ENCODE measurements at regions not wholly inside any gene's neighbourhood (a gene's known extent, or its start where the extent isn't known, plus 50 kb on each side); places are given as distances from the start of the nearest gene placed in this dataset.

DNA sequence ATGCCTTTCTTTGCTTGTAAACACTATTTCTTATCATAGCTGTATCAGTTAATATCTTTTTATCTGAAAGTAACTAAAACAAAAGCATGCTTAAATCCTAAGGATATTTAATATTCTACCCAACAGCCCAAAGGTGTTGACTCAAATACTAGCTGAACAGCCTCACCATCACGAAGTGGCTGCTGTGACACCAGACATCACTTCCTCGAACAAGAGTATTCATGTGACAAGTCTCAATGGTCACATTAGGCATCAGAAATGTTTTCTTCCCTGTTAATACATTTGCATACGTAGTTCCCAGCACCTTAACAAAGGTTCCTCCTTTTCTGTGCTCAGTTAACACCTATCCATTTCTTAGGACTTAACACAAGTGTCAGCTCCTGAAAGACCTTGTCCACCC, 193.8 kb upstream of the DYNLRB2 start:
- TF ChIP-seq POLR2AphosphoS5 (IDR thresholded peaks at IDR 0.05) = no peak
- no peak for TF ChIP-seq EP300 (IDR thresholded peaks at IDR 0.05)
- TF ChIP-seq, protein P1, sequence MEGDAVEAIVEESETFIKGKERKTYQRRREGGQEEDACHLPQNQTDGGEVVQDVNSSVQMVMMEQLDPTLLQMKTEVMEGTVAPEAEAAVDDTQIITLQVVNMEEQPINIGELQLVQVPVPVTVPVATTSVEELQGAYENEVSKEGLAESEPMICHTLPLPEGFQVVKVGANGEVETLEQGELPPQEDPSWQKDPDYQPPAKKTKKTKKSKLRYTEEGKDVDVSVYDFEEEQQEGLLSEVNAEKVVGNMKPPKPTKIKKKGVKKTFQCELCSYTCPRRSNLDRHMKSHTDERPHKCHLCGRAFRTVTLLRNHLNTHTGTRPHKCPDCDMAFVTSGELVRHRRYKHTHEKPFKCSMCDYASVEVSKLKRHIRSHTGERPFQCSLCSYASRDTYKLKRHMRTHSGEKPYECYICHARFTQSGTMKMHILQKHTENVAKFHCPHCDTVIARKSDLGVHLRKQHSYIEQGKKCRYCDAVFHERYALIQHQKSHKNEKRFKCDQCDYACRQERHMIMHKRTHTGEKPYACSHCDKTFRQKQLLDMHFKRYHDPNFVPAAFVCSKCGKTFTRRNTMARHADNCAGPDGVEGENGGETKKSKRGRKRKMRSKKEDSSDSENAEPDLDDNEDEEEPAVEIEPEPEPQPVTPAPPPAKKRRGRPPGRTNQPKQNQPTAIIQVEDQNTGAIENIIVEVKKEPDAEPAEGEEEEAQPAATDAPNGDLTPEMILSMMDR (IDR thresholded peaks at IDR 0.05) = no peak
- no peak for TF ChIP-seq POLR2A (IDR thresholded peaks at IDR 0.05)
- intact Hi-C loops (cut with DNase I; ENCODE audit: low total_unique reads) = no loop called here
- H3K4me1 ChIP-seq = peaks cover 0 to 9% (median 6%) of the 10 kb centered on the region in 4 donors

DNA sequence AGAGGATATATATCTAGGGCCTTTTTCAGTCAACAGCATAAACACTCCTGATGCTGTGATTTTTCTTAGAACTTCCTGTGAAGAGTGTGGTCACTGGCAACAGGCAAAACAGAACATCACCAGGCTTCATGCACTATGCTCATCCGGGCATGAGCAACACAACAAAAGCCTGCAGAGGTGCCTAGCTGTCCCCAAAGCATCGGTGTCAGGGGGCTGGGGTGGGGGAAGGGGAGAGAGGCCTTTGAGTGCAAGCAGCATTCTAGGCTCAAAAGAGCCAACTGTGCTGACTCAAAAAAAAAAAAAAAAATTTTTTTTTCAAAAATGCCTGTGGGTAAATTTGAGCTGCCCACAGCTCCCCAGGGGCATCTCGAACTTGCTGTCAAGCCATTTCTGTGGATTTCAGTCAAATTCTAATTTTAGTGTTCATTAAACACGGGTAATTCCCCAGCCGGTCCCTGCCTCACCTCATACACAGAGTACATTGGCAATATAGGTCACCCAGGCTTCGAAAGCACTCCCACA, 194.6 kb upstream of the DYNLRB2 start:
- TF ChIP-seq EP300 (IDR thresholded peaks at IDR 0.05) = no peak
- TF ChIP-seq, protein P1 (IDR thresholded peaks at IDR 0.05) = no peak
- no peak for TF ChIP-seq POLR2AphosphoS5 (IDR thresholded peaks at IDR 0.05)
- no peaks in the 10 kb centered on the region for H3K27me3 ChIP-seq
- H3K27ac ChIP-seq = no peak overlapping the region
- WGBS, 5 donors = 62 to 79% (median 71%) methylated on average over 6 of the region's 6 CpGs
- no peaks in the 10 kb centered on the region for H3K9me3 ChIP-seq
- peaks cover 0 to 9% (median 6%) of the 10 kb centered on the region in 4 donors for H3K4me1 ChIP-seq
- no peak overlapping the region for H3K4me3 ChIP-seq
- peak in 1 of 2 donors; percentile 29 for DNase-seq
- H3K36me3 ChIP-seq = no peaks in the 10 kb centered on the region
- intact Hi-C loops (cut with DNase I; ENCODE audit: low total_unique reads) = no loop called here

More for the DNA sequence above, 193.8 kb upstream of the DYNLRB2 start:
- WGBS, 5 donors = 78 to 96% (median 90%) methylated on average over 3 of the region's 3 CpGs
- Histone ChIP-seq H3K27ac (no peak overlapping the region), H3K4me3 (no peak overlapping the region), H3K36me3 (no peaks in the 10 kb centered on the region), H3K9me3 (no peaks in the 10 kb centered on the region), H3K27me3 (no peaks in the 10 kb centered on the region)
- DNase-seq = no peak

DNA sequence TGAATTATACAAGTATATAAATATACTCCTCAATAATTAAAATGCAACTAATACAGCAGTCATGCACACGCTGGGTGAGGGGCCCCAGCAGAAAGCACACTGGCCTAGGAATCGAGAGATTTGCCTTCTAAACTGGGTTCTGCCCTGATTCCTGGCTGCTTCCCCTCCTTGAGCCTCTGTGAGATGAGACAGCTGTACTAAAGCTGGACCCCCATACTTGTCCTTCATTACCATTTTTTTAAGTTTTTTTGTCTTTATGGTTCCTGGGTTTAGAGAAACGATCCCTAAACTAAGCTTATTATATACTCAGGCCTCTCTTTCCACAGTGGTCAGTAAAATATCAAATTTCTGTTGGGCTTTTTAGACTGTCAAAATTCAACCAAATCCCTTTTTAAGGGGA, 195.1 kb upstream of the DYNLRB2 start:
- Histone ChIP-seq H3K9me3 (no peaks in the 10 kb centered on the region), H3K27ac (no peak overlapping the region), H3K27me3 (no peaks in the 10 kb centered on the region), H3K4me1 (peaks cover 0 to 9% (median 6%) of the 10 kb centered on the region in 4 donors), H3K36me3 (no peaks in the 10 kb centered on the region), H3K4me3 (no peak overlapping the region)
- 78 to 89% (median 84%) methylated on average over 3 of the region's 3 CpGs for WGBS, 5 donors
- no peak for TF ChIP-seq POLR2A (IDR thresholded peaks at IDR 0.05)
- TF ChIP-seq, protein P1 (IDR thresholded peaks at IDR 0.05) = no peak
- no peak for TF ChIP-seq EP300 (IDR thresholded peaks at IDR 0.05)
- TF ChIP-seq POLR2AphosphoS5 (IDR thresholded peaks at IDR 0.05) = no peak
- peak in 1 of 2 donors; percentile 27 for DNase-seq
- intact Hi-C loops (cut with DNase I; ENCODE audit: low total_unique reads) = no loop called here

DNA sequence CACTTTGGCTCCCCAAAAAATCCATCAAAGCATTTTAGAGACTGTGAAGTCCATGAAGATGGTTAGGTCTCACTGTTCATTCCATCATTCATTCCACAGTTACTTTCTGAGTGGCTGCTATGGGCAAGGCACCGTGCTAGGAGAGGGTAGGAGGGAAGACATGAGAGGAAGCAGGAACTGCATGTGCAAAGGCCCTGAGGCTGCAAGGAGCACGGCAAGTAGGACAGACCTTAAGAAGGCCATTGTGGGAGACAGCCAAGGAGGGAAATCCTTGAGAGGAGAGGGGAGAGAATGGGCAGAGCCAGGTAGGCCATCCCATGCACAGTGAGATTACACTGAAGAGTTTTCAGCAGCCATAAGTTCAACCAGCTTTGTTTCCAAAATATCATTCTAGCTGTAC, 196.2 kb upstream of the DYNLRB2 start:
- TF ChIP-seq EP300 (IDR thresholded peaks at IDR 0.05) = no peak
- no peak for TF ChIP-seq POLR2A (IDR thresholded peaks at IDR 0.05)
- TF ChIP-seq POLR2AphosphoS5 (IDR thresholded peaks at IDR 0.05) = no peak
- TF ChIP-seq, protein P1 (IDR thresholded peaks at IDR 0.05) = no peak
- H3K36me3 ChIP-seq = no peaks in the 10 kb centered on the region
- DNase-seq = no peak
- H3K9me3 ChIP-seq = no peaks in the 10 kb centered on the region
- H3K4me3 ChIP-seq = no peak overlapping the region
- H3K27me3 ChIP-seq = peaks cover 0 to 2% (median 0%) of the 10 kb centered on the region in 3 donors
- intact Hi-C loops (cut with DNase I; ENCODE audit: low total_unique reads) = no loop called here
- H3K4me1 ChIP-seq = peaks cover 0 to 9% (median 6%) of the 10 kb centered on the region in 4 donors
- H3K27ac ChIP-seq = no peak overlapping the region
- 86 to 95% (median 93%) methylated on average over 2 of the region's 2 CpGs for WGBS, 5 donors
